ENCODE measurements at regions not wholly inside any gene's neighbourhood (a gene's known extent, or its start where the extent isn't known, plus 50 kb on each side); places are given as distances from the start of the nearest gene placed in this dataset.

DNA sequence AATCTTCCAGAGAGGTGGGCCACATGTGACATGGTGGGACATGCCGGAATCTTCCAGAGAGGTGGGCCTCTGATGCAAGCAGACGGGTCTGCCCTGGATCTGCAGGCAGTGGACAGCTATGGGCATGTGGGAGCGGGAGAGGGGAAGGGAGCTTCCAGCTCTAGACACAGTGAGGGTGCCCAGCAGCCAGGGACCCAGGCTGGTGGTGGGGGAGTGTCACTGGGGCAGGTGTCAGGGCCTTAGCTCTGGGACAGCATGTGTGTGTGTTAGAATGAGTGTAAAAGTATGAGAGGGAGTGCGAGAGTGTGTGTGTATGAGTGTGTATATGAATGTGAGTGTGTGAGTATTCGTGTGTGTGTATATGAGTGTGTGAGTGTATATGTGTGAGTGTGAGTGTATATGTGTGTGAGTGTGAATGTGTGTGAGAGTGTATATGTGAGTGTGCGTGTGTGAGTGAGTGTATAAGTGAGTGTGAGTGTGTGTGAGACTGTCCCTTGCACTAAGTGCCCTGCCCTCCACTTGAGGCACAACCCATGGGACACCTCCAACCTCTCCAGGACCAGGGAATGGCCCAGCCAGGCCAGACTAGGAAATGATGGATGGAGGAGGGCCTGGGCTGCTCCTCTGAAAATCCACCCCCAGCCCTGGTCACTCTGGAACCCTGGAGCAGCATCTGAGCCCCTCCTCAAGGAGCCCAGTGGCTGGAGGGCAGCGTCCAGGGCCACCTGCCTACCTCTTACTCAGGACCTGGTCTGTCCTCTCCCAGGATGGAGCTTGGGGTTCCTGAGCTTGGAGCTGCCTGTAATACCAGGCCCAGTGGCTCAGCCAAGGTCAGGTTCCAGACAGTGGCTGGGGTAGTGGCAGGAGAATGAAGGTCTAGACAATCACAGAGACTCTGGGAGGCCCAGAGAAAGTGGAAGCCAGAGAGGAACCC lies 122.2 kb downstream of the C9orf50 start:
- no peak for DNase-seq (ENCODE audit: extremely low read depth, low read depth)
- TF ChIP-seq, protein P1, sequence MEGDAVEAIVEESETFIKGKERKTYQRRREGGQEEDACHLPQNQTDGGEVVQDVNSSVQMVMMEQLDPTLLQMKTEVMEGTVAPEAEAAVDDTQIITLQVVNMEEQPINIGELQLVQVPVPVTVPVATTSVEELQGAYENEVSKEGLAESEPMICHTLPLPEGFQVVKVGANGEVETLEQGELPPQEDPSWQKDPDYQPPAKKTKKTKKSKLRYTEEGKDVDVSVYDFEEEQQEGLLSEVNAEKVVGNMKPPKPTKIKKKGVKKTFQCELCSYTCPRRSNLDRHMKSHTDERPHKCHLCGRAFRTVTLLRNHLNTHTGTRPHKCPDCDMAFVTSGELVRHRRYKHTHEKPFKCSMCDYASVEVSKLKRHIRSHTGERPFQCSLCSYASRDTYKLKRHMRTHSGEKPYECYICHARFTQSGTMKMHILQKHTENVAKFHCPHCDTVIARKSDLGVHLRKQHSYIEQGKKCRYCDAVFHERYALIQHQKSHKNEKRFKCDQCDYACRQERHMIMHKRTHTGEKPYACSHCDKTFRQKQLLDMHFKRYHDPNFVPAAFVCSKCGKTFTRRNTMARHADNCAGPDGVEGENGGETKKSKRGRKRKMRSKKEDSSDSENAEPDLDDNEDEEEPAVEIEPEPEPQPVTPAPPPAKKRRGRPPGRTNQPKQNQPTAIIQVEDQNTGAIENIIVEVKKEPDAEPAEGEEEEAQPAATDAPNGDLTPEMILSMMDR (IDR thresholded peaks at IDR 0.05; ENCODE audit: low read depth, low read length, missing control alignments): no peak
- H3K4me3 ChIP-seq (replicated peaks; ENCODE audit: low read depth, low read length): no peak overlapping the region

DNA sequence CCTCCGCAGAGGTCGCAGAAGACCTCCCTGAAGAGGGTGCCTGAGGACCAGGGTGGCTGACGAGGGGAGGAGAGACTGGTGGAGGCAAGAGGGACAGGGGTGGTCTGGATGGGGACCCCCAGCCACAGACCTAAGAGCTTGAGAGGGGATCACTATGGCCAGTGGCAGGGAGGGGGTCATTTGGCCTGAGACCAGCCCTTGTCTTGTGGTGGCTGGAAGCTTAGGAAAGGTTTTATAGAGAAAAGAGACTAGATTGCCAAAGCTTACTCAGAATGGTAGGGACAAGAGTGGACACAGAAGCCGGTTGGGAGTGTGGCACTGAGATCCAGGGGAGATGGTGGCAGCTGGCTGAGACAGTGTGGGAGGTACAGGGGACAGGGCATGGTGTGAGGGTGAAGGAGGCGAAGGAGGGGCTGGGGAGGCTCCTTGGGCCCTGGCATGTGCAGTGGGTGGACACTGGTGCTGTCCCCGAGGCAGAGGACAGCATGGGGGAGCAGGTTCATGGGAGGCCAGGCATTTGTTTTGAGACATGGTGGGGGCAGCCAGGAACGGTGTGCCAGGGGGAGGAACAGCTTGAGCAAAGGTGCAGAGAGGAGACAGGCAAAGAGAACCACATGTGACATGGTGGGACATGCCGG lies 123.0 kb downstream of the C9orf50 start:
- no peak for DNase-seq (ENCODE audit: extremely low read depth, low read depth)
- peak overlapping the region; percentile 49 for H3K4me3 ChIP-seq (replicated peaks; ENCODE audit: low read depth, low read length)
- TF ChIP-seq, protein P1 (IDR thresholded peaks at IDR 0.05; ENCODE audit: low read depth, low read length, missing control alignments): no peak

DNA sequence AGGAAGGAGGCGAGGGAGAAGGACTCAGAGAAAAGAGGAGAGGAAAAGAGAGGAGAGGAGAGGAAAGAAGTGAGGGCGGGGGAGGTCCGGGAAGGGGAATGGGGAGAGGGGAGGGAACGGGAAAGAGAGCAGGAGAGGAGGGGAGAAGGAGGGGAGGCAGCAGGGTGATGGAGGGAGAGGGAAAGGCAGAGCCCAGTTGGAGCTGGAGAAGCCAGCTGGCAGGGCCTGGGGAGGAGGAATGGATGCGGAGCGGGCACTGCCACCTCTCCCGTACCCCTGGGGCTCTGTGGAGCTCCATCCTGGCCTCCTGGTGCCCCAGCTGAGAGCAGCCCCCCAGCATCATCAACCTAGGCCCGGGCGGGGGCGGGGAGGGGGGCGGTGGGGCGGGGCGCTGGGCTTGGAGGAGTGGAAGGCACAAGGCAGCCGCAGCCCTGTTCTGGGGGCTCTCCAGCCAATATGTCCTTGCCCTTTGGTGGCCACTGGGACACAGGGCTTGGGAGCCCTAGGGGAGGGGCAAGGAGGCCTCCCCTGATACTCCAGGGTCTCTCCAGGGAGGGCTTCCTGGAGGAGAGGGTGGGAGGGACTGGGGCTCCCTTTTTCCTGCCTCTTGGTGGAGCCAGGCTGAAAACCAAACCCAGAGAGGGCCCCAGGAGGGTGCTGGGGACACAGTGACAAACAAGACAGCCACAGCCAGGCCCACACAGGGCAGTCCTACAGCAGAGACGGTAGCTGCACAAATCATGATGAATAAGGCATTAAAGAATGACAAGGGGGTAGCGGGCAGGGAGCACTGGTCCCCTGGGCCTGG lies 123.7 kb downstream of the C9orf50 start:
- TF ChIP-seq, protein P1 (IDR thresholded peaks at IDR 0.05; ENCODE audit: low read depth, low read length, missing control alignments): no peak
- H3K4me3 ChIP-seq (replicated peaks; ENCODE audit: low read depth, low read length): peak overlapping the region; percentile 49
- no peak for DNase-seq (ENCODE audit: extremely low read depth, low read depth)

DNA sequence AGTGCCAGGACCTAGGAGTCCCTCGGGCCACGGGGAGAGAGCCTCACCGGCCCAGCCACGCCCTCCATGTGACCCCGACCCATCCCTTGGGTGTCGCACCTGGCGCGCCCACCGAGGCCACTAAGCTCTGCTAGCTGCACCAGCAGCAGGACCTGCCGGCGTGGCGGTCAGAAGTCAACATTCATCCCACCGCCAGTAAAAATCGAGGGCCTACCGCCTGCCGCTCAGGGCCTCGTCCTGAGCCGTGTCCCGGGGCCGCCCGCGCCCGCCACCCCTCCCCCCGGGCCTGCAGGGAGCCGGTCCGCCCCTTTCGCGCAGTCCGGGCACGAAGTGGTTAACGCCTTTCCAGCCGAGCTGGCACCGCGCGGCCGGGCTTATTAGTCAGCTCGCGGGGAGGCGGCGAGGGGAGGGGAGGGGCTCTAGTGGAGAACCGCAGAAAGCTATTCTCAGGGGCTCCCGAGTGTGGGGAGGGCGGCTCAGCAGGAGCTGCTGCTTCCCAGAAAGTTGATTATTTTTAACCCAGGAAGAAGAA lies 124.4 kb downstream of the C9orf50 start:
- H3K4me3 ChIP-seq (replicated peaks; ENCODE audit: low read depth, low read length): peak overlapping the region; percentile 49
- TF ChIP-seq, protein P1 (IDR thresholded peaks at IDR 0.05; ENCODE audit: low read depth, low read length, missing control alignments): no peak
- no peak for DNase-seq (ENCODE audit: extremely low read depth, low read depth)

DNA sequence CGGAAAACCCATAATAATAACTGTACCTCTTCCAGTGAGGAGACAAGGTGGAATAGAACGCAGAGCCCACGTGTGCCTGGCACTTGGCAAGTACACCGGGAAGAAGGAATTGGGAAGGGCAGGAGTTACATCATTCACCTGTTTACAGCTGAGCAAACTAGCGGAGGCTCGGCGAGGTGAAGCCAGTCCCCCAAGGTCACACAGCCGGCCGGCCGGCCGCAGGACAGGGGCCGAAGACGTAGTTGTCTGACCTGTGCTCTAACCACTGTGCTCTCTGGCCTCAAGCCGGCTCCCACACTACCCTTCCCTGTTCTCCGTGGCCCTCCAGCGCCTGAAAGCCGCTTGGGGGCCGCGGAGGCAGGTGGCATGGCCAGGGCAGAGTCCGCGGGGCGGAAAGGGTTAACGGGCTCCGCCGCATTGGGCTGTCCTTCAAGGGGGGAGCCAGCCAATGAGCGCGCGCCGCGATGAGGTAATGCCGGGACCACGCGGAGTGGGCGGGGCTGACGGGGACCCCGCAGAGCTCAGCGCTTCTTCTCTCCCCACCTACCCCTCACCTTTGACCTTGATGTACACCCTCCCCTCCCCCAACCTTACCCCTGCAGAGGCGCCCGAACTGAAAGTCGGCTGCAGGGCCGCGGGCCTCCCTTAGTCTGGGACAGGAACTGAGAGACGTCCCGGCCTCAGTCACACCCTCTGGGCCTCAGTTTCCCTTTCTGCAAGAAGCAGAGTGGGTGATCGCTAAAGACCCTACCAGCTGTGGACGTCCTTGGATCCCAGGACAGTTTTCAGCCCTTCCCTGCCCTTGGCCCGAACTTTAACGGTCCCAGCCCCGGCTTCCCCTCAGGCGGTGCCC lies 125.1 kb downstream of the C9orf50 start:
- H3K4me3 ChIP-seq (replicated peaks; ENCODE audit: low read depth, low read length): peak overlapping the region; percentile 49
- peak; percentile 67 for DNase-seq (ENCODE audit: extremely low read depth, low read depth)
- TF ChIP-seq, protein P1 (IDR thresholded peaks at IDR 0.05; ENCODE audit: low read depth, low read length, missing control alignments): no peak

Data from HFF-Myc (cell line).